ENCODE measurements at regions not wholly inside any gene's neighbourhood (a gene's known extent, or its start where the extent isn't known, plus 50 kb on each side); places are given as distances from the start of the nearest gene placed in this dataset.

GRCh38 chr4:19401301-19402080 lies 850.2 kb upstream of the SLIT2 start:
- 78 to 86% (median 80%) methylated on average over 1 of the region's 1 CpG for WGBS, 4 donors
- Histone ChIP-seq H3K9me3 (replicated peaks in 1 of 3) (no peaks in the 10 kb centered on the region), H3K4me3 (no peak overlapping the region), H3K27ac (no peak overlapping the region), H3K27me3 (no peaks in the 10 kb centered on the region), H3K36me3 (replicated peaks in 1 of 2) (no peaks in the 10 kb centered on the region), H3K4me1 (replicated peaks in 1 of 2) (no peaks in the 10 kb centered on the region)
- TF ChIP-seq POLR2A (IDR thresholded peaks at IDR 0.05), result no peak
- TF ChIP-seq, protein P1, sequence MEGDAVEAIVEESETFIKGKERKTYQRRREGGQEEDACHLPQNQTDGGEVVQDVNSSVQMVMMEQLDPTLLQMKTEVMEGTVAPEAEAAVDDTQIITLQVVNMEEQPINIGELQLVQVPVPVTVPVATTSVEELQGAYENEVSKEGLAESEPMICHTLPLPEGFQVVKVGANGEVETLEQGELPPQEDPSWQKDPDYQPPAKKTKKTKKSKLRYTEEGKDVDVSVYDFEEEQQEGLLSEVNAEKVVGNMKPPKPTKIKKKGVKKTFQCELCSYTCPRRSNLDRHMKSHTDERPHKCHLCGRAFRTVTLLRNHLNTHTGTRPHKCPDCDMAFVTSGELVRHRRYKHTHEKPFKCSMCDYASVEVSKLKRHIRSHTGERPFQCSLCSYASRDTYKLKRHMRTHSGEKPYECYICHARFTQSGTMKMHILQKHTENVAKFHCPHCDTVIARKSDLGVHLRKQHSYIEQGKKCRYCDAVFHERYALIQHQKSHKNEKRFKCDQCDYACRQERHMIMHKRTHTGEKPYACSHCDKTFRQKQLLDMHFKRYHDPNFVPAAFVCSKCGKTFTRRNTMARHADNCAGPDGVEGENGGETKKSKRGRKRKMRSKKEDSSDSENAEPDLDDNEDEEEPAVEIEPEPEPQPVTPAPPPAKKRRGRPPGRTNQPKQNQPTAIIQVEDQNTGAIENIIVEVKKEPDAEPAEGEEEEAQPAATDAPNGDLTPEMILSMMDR (IDR thresholded peaks at IDR 0.05), result no peak
- no peak for DNase-seq
- intact Hi-C loops (cut with DNase I), result no loop called here

DNA sequence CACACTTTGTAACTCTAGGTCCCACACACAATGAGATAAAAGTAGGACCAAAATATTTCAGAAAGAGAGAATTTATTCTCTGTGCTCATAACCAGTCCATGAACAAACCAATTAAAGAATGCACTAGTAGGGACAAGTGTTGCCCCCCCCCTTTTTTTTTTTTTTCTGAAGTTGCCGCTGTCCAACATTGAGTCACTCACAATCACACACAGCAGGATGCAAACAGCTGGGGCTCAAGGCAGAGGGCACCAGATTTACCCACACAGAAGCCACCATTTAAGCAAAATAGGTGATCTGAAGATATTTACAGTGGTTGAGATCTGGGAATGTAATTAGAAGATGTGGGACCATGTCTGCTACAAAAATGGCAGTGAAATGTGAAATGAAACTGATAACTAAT lies 850.9 kb upstream of the SLIT2 start:
- no peak overlapping the region for H3K27ac ChIP-seq
- DNase-seq, result no peak
- intact Hi-C loops (cut with DNase I), result no loop called here
- no peaks in the 10 kb centered on the region for H3K36me3 ChIP-seq (replicated peaks in 1 of 2)
- no peak overlapping the region for H3K4me3 ChIP-seq
- H3K4me1 ChIP-seq (replicated peaks in 1 of 2), result no peaks in the 10 kb centered on the region
- no peaks in the 10 kb centered on the region for H3K27me3 ChIP-seq
- 88 to 100% (median 95%) methylated on average over 1 of the region's 1 CpG for WGBS, 4 donors
- H3K9me3 ChIP-seq (replicated peaks in 1 of 3), result no peaks in the 10 kb centered on the region
- TF ChIP-seq, protein P1 (IDR thresholded peaks at IDR 0.05), result no peak
- no peak for TF ChIP-seq POLR2A (IDR thresholded peaks at IDR 0.05)

DNA sequence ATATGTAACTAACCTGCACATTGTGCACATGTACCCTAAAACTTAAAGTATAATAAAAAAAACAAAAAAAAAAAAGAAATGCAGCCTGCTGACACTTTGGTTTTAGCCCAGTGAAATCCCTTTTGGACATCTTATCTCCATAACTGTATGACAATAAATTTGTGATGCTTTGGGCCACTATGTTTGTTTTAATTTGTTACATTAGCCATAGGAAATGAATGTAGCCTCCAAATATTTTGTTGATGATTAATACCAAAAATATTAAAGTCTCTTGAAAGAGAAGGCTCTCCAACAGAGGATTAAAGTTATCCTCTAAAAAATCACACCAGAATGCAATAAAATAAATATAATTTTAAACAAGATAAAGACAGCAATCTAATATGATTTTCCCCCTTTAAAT lies 852.7 kb upstream of the SLIT2 start:
- Histone ChIP-seq H3K9me3 (replicated peaks in 1 of 3) (no peaks in the 10 kb centered on the region), H3K27me3 (no peaks in the 10 kb centered on the region), H3K27ac (no peak overlapping the region), H3K4me3 (no peak overlapping the region), H3K36me3 (replicated peaks in 1 of 2) (no peaks in the 10 kb centered on the region), H3K4me1 (replicated peaks in 1 of 2) (no peaks in the 10 kb centered on the region)
- TF ChIP-seq, protein P1 (IDR thresholded peaks at IDR 0.05), result no peak
- no peak for TF ChIP-seq POLR2A (IDR thresholded peaks at IDR 0.05)
- intact Hi-C loops (cut with DNase I), result no loop called here
- DNase-seq, result no peak

DNA sequence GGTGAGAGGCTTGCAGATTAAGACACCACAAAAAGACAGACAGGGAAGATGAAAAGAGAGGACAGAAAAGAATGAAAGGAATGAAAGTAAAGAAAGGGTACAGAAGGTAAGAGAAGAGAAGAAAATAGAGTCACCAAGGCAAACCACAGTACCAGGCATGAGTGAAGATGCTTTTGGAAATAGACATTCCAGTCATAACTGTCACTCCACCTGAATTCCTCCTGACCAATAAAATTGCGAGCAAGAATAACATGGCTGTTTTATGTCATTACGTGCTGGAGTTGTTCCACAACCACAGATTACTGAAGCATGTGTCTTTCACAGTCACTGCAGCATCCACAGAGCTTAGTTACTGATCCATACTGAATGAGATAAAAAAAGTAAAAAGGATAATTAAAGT lies 864.9 kb upstream of the SLIT2 start:
- TF ChIP-seq POLR2A (IDR thresholded peaks at IDR 0.05), result no peak
- TF ChIP-seq, protein P1 (IDR thresholded peaks at IDR 0.05), result no peak
- no peak for DNase-seq
- Histone ChIP-seq H3K4me3 (no peak overlapping the region), H3K27me3 (no peaks in the 10 kb centered on the region), H3K9me3 (replicated peaks in 1 of 3) (no peaks in the 10 kb centered on the region), H3K4me1 (replicated peaks in 1 of 2) (no peaks in the 10 kb centered on the region), H3K27ac (no peak overlapping the region), H3K36me3 (replicated peaks in 1 of 2) (no peaks in the 10 kb centered on the region)
- intact Hi-C loops (cut with DNase I), result no loop called here
- 66 to 86% (median 76%) methylated on average over 2 of the region's 2 CpGs for WGBS, 4 donors

Data from adrenal gland (tissue), 9 donors.